Ovary (tissue), 3 donors: ENCODE measurements at regions not wholly inside any gene's neighbourhood (a gene's known extent, or its start where the extent isn't known, plus 50 kb on each side); places are given as distances from the start of the nearest gene placed in this dataset.

ENCODE experiments used
- CTCF ChIP-seq, 3 donors: fragments of 450-650 bp in 2 of 3; fragments of 200-600 bp in 1 of 3; IDR thresholded peaks; one replicate each; pipeline versions ENCODE4 v1.5.1 to v1.8.0; 2016 to 2022; ENCODE audit warnings: antibody characterized with exemption in 3 of 3, mild to moderate bottlenecking in 1 of 3
- POLR2A ChIP-seq: fragments of 450-650 bp; IDR thresholded peaks from one replicate; pipeline ENCODE4 v1.6.1; 2017; ENCODE audit warnings: antibody characterized with exemption, mild to moderate bottlenecking, moderate library complexity
- donor health status: DM: no; HTN: no; CAD: no.

- TF ChIP-seq POLR2A: no peak
- no peak for TF ChIP-seq CTCF (IDR thresholded peaks at IDR 0.05)
Measured at GRCh38 chr21:39004634-39005501, 178.4 kb downstream of the PSMG1 start.
